GM21619 (cell line): ENCODE measurements at regions not wholly inside any gene's neighbourhood (a gene's known extent, or its start where the extent isn't known, plus 50 kb on each side); places are given as distances from the start of the nearest gene placed in this dataset.

Experiments
- ATAC-seq: cut with Tn5 transposase; IDR thresholded peaks from one replicate; pipeline ENCODE4 v1.9.1; 2021; ENCODE audit not compliant: unreplicated experiment

DNA sequence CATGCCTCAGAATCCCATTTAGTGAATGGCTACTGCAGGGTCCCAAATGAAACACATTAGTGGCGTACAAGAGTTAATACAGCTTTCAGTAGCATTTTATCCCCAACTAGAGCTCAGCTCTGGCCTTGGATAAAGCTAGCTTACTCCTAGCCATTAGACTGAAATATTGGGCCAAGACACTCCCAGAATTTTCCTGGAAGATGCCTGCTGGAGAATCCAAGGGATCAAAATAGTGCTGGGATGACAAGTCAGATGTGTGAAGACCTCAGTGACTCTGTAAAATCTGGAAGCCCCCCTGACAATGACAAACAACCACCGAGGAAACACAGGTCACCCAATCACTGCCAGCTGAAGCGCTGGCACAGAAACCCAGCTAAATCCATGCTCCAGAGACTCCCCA lies 303.1 kb upstream of the SORL1-AS1 start:
- ATAC-seq = no peak

DNA sequence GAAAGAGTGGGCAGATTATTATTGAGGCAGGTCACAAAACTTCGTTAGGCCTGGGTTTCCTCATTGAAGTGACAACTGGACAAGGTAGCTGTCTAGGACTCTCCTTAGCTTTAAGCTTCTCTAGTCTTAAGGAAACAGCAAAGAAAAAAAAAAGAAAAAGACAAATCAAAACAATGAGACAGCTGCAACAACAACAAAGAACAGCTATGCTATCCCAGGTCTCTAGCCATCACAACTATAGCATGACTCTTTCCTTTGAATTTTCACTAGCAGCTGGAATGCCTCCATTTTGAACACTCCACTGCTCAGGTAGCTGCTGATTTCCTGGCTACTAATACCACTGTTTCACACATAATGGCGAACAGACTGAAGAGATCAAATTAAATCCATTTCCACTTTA lies 302.4 kb upstream of the SORL1-AS1 start:
- no peak for ATAC-seq

DNA sequence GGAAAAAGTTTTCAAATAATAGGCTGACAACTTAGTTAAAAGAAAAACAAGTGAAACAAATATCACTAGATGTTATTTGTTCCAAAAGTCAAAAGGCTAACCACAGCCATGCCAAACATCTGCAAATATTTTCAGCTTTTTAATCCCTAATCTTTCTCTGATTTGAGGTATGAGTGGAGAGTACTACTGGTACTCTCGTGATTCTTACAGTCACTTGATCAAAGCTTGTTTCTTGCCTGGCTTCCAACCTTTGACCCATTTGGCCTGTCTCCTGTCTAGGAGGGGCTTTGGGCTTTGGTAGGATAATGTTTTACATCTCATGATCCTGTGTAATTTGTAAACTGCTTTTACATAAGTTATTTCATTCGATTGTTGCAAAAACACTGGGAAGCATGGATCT lies 301.8 kb upstream of the SORL1-AS1 start:
- no peak for ATAC-seq

GRCh38 chr11:121749691-121750090 lies 296.9 kb upstream of the SORL1-AS1 start:
- no peak for ATAC-seq

DNA sequence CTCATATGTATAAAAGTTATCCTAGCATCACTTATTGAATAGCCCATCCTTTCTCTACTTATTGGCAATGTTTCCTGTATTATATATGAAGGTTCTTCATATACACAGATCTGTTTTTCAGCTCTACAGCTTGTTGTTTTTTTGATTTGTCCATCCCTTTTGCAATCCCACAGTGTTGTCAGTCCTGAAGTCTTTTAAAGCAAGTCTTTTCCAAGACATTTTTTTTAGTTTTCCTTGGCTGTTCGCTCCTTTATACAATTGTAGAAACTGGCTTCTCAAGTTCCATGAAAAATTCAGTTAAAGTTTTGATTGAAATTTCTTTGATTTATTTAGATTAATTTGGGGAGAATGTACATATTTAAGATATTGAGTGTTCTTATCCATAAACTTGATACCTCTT lies 295.3 kb upstream of the SORL1-AS1 start:
- no peak for ATAC-seq

GRCh38 chr11:121743285-121743684 lies 290.5 kb upstream of the SORL1-AS1 start:
- ATAC-seq = no peak

DNA sequence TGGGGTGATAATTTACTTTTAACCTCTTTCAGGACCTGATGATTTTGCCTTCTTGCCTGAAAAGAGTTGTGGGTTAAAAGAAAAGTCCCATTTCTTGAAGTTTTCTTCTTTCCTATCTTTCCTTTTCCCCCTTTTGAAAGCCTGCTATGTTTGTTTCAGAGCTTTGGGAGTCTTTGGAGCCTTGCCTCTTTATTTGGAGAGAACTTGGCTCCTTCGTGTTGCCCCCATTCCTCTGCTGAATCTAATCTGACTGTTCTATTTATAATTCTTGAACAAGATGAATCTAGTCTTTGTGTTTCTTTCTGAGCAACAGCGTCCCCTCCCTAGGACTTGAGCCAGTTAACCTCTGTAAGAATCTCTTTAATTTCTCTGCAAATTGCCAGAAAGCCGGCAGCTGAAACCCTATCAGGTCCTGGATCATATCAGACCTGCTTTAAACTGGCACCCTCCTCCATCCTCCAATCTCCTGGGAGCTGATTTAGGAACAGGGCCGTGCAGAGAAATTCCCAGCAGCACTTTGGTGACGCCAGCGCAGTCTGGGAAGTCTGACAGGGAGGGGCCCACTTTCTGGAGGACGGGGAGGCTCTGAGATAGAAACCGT lies 289.1 kb upstream of the SORL1-AS1 start:
- ATAC-seq = no peak

GRCh38 chr11:121741351-121741760 lies 288.6 kb upstream of the SORL1-AS1 start:
- ATAC-seq = no peak

DNA sequence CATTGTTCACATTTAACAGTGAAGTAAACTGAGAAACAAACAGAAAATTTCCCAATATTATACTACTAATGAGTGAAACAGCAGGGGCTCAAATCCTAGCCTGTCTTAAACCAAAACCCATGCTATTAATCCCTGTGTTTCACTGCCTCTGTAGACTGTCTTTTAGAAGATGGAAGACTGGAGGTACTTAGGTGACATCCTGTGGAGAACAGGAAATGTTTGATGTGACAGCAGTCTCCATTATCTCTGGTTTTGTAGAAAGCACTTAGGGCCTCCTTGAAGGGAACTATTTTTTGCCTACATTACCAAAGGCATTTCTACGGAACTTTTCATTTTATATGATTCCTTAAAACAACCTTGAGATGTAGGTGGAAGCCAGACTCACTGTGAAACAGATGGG lies 288.1 kb upstream of the SORL1-AS1 start:
- no peak for ATAC-seq

DNA sequence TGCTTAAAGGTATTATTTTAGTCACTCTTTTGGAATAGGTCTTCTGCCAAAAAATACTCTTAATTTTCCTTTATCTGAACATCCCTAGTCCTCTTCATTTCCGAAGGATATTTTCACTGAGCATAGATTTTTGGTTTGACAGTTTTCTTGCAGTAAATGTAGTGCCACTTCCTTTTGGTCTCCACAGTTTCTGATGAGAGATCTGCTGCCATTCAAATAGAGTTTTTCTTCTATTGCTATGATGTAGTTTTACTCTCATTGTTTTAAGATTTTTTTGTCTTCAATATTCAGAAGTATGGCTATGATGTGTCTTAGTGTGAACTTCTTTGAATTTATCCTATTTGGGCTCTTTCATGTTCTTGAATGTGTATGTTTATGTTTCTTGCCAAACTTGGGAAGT lies 281.1 kb upstream of the SORL1-AS1 start:
- no peak for ATAC-seq

GRCh38 chr11:121727942-121728341 lies 275.2 kb upstream of the SORL1-AS1 start:
- no peak for ATAC-seq

- no peak for ATAC-seq
Measured at GRCh38 chr11:121723246-121723741, 270.5 kb upstream of the SORL1-AS1 start.

DNA sequence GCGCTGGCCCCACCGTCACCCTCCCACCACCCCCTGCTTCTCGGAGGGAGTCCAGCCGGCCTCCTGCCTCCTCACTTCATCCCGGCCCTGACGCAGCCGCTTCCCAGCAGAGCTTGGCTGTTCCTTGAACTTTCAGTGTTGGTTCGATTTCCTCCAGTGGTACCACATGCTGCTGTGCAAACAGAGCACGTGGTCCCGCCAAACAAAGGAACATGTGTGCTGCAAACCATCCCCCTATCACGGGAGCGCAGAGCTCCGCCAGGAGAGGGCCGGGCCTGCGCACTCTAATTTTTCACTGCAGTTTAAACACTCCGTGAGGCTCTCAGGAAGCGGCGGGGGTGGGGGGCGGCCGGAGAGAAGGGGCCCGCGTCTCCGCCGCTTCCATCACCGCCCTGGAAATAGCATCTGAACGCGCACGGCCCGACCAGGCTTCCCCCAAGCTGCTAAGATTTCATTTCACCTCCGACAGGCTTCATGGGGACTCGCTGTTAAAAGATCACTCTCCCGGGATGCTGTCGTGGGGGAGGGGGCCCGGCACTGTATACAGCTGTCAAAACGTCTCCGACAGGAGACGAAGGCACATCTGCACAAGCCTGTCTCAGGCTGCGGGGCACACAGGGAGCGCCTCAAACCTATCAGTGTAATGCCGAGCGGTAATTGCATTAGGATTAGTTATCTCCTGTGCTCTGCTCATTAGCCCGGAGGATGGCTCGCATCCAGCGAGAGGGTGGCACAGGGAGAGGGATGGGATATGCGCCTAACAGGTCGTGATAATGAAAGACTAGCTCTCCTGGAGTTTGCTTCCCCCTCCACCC lies 269.9 kb upstream of the SORL1-AS1 start:
- no peak for ATAC-seq

DNA sequence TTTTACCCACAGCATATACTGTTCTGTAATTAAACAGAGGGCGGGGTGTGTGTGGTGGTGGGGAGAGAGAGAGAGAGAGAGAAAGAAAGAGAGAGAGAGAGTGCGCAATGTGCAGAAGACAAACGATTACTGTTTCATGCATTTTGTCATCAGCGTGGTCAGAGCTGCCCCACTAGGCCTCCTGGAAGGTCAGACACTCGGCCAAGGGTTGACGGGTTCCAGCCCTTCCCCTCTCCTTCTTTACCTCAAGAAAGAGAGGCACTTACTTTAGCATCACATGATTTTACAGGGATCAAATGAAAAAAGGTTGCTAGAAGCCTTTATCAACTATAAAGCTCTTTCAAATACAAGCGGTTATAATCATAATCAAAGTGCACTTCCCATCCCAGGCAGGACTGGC lies 269.2 kb upstream of the SORL1-AS1 start:
- no peak for ATAC-seq

DNA sequence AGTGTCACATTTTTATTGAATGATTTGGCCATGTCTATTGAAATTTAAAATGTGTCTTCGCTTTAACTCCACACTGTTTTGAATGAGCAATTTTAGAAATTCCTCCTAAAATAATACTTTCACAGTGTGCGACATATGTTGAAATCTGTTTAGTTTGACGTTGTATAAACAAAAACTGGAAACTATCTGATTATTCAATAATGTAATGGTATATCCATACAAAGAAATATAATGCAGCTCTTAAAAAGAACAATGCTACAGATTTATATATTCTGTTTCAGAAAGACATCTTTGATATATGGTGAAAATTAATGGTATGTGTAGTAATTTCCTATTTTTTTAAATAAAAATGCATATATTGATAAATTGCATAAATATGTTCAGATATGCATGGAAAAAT lies 268.7 kb upstream of the SORL1-AS1 start:
- ATAC-seq = no peak

DNA sequence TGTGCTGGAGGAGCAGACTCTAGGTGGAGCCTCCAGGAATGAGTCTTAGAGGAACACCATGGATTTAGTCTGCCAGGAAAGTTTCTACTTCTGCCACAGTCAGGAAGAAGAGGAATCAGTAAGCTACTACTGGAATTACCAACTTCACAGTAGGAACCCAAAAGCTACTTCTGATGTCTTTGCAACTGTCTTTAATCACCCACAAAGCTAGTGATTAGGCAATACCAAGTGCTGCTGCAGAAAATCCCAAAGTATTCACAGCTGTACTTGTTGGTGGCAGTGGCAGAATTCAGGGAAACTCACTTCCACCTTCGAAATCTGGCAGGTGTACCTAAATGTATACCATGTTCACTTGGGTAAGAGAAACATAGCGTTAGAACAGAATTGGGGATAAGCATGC lies 264.5 kb upstream of the SORL1-AS1 start:
- no peak for ATAC-seq

DNA sequence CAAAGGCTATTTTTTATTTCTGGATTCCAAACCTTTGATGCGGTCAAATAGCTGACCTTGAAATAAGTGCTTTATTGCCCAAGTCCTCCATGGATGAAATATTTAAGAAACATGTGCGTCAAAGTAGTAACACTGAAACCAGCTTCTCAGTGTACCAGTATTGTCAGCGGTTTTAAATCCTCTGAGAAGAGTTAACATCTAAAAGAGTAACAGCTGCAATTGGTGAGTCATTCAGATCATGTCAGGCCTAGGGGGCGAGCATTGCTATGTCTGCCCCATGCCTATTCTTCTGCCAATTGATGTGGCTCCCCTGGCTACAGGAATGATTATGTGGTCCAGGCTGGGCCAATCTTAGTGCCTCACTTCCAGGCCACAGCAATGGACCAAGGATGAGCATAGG lies 263.3 kb upstream of the SORL1-AS1 start:
- no peak for ATAC-seq

- no peak for ATAC-seq
Measured at GRCh38 chr11:121715405-121715804, 262.6 kb upstream of the SORL1-AS1 start.

GRCh38 chr11:121714351-121714750 lies 261.6 kb upstream of the SORL1-AS1 start:
- no peak for ATAC-seq

DNA sequence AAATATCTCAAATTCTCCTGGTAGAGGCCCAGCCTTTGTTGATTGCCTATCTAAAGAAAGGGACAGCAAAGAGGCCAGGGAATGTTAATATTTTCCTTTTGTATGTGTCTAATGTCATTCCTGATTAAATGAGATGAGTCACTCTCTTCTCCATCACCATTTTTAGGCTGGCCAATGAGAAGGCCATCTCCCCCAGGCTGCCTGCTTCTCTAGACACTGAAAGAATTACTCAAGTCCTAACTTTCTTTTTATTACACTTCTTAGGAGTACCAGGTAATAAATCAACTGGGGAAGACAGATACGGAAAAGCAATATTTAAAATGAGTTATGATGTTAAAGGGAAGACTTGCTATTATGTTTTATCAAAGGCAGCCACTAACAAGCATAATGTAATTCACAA lies 259.2 kb upstream of the SORL1-AS1 start:
- ATAC-seq = no peak

DNA sequence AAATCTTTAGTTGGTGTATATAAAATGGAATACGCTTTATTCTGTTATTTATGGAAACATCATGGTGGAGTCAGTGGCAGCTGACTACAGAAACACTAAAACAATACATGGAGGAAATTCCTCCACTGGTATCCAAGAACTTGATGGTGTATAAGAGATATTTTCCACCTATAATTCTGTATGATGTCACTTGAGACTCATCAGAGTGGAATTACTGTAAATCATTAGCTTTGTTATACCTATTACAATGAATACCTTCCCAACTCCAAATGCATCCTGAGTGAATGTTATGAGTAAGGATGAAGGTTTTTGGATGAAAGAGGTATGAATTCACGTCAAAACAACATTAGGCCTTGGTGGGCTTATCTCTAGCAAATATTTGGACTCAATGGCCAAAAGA lies 258.5 kb upstream of the SORL1-AS1 start:
- ATAC-seq = no peak

DNA sequence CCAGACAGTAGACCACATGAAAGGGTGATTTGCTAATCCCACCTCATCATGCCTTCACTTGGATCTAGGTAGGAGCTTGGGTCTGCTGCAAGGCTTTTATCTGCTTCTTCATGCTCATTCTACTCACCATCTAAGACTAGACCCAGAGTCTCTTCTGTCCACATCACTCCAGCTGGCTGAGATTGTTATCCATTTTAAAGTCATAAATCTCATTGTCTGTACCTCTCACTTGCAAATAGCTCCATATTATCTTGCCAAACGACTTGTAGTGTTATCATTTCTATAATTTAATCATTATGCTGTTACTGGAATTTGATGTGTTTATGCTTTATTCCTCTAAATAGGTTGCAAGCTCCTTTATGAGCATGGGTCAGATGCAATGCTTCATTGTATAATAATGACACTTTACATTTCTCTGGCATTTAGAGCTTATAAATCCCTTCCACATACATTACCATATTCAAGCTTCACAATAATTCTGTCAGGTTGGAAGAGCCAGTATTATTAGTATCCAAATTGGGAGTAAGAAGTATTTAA lies 254.2 kb upstream of the SORL1-AS1 start:
- ATAC-seq = no peak
